Ishikawa (cell line): ENCODE measurements at regions not wholly inside any gene's neighbourhood (a gene's known extent, or its start where the extent isn't known, plus 50 kb on each side); places are given as distances from the start of the nearest gene placed in this dataset.

ENCODE experiments used
- CEBPB ChIP-seq: IDR thresholded peaks from 2 replicates; pipeline ENCODE4 v1.6.1; 2012
- CREB1 ChIP-seq: IDR thresholded peaks from 2 replicates; pipeline ENCODE4 v1.6.1; 2012; ENCODE audit warnings: low read depth
- EP300 ChIP-seq: IDR thresholded peaks from 2 replicates; pipeline ENCODE4 v1.6.1; 2012; ENCODE audit warnings: borderline replicate concordance
- FOXM1 ChIP-seq: IDR thresholded peaks from 2 replicates; pipeline ENCODE4 v1.6.1; 2012; ENCODE audit warnings: low read depth, borderline replicate concordance
- NFIC ChIP-seq: IDR thresholded peaks from 2 replicates; pipeline ENCODE4 v1.6.1; 2012
- RAD21 ChIP-seq: IDR thresholded peaks from 2 replicates; pipeline ENCODE4 v1.6.1; 2012; ENCODE audit warnings: low read depth
- TAF1 ChIP-seq: IDR thresholded peaks from 2 replicates; pipeline ENCODE4 v1.6.1; 2012; ENCODE audit warnings: low read depth, mild to moderate bottlenecking
- TCF12 ChIP-seq: IDR thresholded peaks from 2 replicates; pipeline ENCODE4 v1.6.1; 2012; ENCODE audit warnings: low read depth
- TEAD4 ChIP-seq: IDR thresholded peaks from 2 replicates; pipeline ENCODE4 v1.6.1; 2012
- YY1 ChIP-seq: IDR thresholded peaks from 2 replicates; pipeline ENCODE4 v1.6.1; 2012; ENCODE audit warnings: low read depth
- ZBTB7A ChIP-seq: IDR thresholded peaks from 2 replicates; pipeline ENCODE4 v1.6.1; 2012; ENCODE audit warnings: low read depth
- TF ChIP-seq, protein P1 (sequence below): IDR thresholded peaks from 2 replicates; pipeline ENCODE4 v1.6.1; 2012
- TF ChIP-seq, protein P2 (sequence below): IDR thresholded peaks from 2 replicates; pipeline ENCODE4 v1.6.1; 2012; ENCODE audit warnings: low read depth, mild to moderate bottlenecking
- TF ChIP-seq, protein P3 (sequence below): IDR thresholded peaks from 2 replicates; pipeline ENCODE4 v1.6.1; 2012

DNA sequence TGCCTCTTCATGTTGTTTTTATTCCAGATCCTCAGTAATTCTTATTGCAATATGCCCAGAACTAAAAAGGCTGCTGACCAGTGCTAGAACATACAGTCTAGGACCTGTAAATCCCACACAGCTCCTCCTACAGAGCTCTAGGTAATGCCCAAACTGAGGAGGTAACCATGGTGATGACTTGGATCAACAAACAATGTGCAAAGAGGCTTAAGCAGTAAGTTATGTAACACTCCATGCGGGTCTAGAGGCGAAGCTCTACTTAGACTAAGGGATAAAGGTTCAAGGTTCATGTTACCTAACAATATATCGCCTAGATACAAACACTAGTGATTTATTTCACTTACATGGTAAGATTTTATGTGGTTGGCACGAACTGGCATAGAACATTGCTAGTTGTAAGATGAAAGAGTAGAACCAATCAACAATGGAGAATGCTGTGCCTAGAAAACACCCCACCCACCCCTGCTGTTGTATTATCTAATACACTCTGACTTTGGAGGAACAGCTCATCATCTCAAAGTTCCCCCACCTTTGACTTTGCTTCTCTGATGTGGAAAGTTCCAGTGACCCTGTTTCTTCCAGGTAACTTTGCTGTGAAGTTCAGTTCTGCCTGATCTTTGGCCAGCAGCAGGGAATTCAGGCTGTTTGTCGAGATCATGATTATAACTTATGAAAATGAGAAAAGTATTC lies 242.4 kb downstream of the ALDH8A1 start:
- TF ChIP-seq, protein P1, sequence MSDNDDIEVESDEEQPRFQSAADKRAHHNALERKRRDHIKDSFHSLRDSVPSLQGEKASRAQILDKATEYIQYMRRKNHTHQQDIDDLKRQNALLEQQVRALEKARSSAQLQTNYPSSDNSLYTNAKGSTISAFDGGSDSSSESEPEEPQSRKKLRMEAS: no peak
- TF ChIP-seq RAD21 (no peak), EP300 (no peak), FOXM1 (no peak), CREB1 (no peak), TAF1 (no peak), TEAD4 (no peak), YY1 (no peak), ZBTB7A (no peak), NFIC (no peak), CEBPB (no peak), TCF12 (no peak)
- TF ChIP-seq, protein P2, sequence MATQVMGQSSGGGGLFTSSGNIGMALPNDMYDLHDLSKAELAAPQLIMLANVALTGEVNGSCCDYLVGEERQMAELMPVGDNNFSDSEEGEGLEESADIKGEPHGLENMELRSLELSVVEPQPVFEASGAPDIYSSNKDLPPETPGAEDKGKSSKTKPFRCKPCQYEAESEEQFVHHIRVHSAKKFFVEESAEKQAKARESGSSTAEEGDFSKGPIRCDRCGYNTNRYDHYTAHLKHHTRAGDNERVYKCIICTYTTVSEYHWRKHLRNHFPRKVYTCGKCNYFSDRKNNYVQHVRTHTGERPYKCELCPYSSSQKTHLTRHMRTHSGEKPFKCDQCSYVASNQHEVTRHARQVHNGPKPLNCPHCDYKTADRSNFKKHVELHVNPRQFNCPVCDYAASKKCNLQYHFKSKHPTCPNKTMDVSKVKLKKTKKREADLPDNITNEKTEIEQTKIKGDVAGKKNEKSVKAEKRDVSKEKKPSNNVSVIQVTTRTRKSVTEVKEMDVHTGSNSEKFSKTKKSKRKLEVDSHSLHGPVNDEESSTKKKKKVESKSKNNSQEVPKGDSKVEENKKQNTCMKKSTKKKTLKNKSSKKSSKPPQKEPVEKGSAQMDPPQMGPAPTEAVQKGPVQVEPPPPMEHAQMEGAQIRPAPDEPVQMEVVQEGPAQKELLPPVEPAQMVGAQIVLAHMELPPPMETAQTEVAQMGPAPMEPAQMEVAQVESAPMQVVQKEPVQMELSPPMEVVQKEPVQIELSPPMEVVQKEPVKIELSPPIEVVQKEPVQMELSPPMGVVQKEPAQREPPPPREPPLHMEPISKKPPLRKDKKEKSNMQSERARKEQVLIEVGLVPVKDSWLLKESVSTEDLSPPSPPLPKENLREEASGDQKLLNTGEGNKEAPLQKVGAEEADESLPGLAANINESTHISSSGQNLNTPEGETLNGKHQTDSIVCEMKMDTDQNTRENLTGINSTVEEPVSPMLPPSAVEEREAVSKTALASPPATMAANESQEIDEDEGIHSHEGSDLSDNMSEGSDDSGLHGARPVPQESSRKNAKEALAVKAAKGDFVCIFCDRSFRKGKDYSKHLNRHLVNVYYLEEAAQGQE: no peak
- TF ChIP-seq, protein P3, sequence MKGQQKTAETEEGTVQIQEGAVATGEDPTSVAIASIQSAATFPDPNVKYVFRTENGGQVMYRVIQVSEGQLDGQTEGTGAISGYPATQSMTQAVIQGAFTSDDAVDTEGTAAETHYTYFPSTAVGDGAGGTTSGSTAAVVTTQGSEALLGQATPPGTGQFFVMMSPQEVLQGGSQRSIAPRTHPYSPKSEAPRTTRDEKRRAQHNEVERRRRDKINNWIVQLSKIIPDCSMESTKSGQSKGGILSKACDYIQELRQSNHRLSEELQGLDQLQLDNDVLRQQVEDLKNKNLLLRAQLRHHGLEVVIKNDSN: no peak
